ENCODE measurements at regions not wholly inside any gene's neighbourhood (a gene's known extent, or its start where the extent isn't known, plus 50 kb on each side); places are given as distances from the start of the nearest gene placed in this dataset.

DNA sequence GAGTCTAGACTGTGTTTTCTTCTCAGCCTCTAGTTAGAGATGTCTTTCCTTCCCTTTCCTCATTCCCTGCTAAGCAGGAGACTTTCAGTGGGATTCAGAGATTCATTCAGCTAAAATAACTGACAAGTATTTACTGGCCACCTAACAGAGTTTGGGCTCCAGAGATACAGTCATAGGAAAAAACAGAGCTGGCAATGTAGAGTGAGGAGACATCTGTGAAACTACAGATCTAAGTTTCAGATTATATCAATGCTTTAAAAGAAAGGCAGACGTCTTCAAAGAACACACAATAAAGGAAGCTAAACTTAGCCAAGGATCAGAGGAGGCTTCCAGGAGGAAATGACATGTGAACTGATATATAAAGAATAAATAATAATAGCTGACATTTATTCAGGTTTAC is 355.6 kb upstream of the DDI1 start:
- dilution Hi-C loops (cut with MboI; ENCODE audit: extremely low pct_ligation_motif_present, low sequenced_read_pairs) (no loop called here), intact Hi-C loops (cut with micrococcal nuclease) (loop anchor here (5.0 kb wide), 1 partner anchor 571 kb away; no protein-coding TSS in a partner anchor)
- Histone ChIP-seq H4K20me1 (replicated peaks; ENCODE audit: control insufficient read depth, extremely low read depth, insufficient read depth, low read length) (no peaks in the 10 kb centered on the region), H3K27ac (ENCODE audit: insufficient read depth, low read depth, low read length) (peak overlapping the region; percentile 4), H3K9me1 (replicated peaks; ENCODE audit: control insufficient read depth, extremely low read depth, insufficient read depth, low read length) (no peaks in the 10 kb centered on the region), H3K27me3 (ENCODE audit: control insufficient read depth in 2 of 2, insufficient read depth in 2 of 2, low read length in 2 of 2) (no peaks in the 10 kb centered on the region), H3K4me1 (ENCODE audit: control insufficient read depth, extremely low read depth, insufficient read depth, low read length) (peaks cover 19% of the 10 kb centered on the region), H3K4me3 (replicated peaks in 1 of 3; ENCODE audit: insufficient read depth in 1 of 3, low read depth in 1 of 3, low read length in 3 of 3) (no peak overlapping the region), H2AFZ (ENCODE audit: low read depth, low read length) (peak overlapping the region; percentile 73), H3K36me3 (ENCODE audit: control insufficient read depth in 2 of 2, extremely low read depth in 1 of 2, insufficient read depth in 2 of 2, low read length in 2 of 2) (no peaks in the 10 kb centered on the region), H3K9me3 (replicated peaks; ENCODE audit: control insufficient read depth, insufficient read depth, low read length) (no peaks in the 10 kb centered on the region), H3K4me2 (ENCODE audit: insufficient read depth, low read length) (no peak overlapping the region), H3K79me2 (ENCODE audit: control insufficient read depth, insufficient read depth, low read length) (no peaks in the 10 kb centered on the region), H3K9ac (replicated peaks; ENCODE audit: extremely low read depth, insufficient read depth, low read length) (no peak overlapping the region)
- no peak for TF ChIP-seq MYC (IDR thresholded peaks at IDR 0.05; ENCODE audit: low read depth, low read length)
- no peak for TF ChIP-seq GATA2 (IDR thresholded peaks at IDR 0.05; ENCODE audit: insufficient read depth, insufficient read length, low read depth, low read length)
- TF ChIP-seq JUN (IDR thresholded peaks at IDR 0.05; ENCODE audit: borderline replicate concordance, insufficient read depth, insufficient read length, low read depth), result no peak
- FAIRE-seq, result no peak
- ChIA-PET POLR2A (no interaction called here), CTCF (interaction anchor here (0.7 to 3.8 kb wide), 22 partner anchors 9 to 766 kb away, joined by 3 to 64 read pairs (median 4); partner anchors contain the start of gene PDGFD)
- DNase-seq (ENCODE audit: low read depth, low spot score), result peak; percentile 52
- BruUV-seq (replicated peaks), result no TSS peak

DNA sequence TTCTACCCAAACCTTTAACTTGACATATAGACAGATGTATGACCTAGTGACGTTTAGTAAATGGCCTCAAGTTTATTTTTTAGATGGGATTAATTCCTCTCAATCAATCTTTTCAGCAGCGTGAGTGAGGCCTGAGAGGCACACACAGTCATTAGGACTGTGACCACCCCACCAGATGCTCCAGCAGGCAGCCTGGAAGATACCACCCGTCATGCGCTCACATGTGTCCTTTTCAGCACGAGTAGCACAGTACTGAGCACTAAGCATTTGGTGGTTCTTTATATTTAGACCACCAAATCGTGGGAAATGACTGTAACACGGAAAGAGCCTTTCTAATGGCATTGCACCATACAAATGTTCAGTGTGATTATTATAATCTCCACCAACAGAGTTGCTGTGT is 354.6 kb upstream of the DDI1 start:
- peak overlapping the region; percentile 9 for H2AFZ ChIP-seq (ENCODE audit: low read depth, low read length)
- POLR2A ChIA-PET, result no interaction called here
- no peaks in the 10 kb centered on the region for H3K79me2 ChIP-seq (ENCODE audit: control insufficient read depth, insufficient read depth, low read length)
- no peaks in the 10 kb centered on the region for H4K20me1 ChIP-seq (replicated peaks; ENCODE audit: control insufficient read depth, extremely low read depth, insufficient read depth, low read length)
- CTCF ChIA-PET, result interaction anchor here (0.8 to 3.8 kb wide), 66 partner anchors 8 to 1236 kb away, joined by 3 to 64 read pairs (median 5); partner anchors contain the start of gene PDGFD
- no peaks in the 10 kb centered on the region for H3K9me3 ChIP-seq (replicated peaks; ENCODE audit: control insufficient read depth, insufficient read depth, low read length)
- DNase-seq (ENCODE audit: low read depth, low spot score) (no peak), FAIRE-seq (no peak)
- no peak overlapping the region for H3K9ac ChIP-seq (replicated peaks; ENCODE audit: extremely low read depth, insufficient read depth, low read length)
- intact Hi-C loops (cut with micrococcal nuclease), result loop anchor here (1.0 to 5.0 kb wide), 13 partner anchors 49 to 927 kb away; partner anchors contain the start of gene PDGFD
- H3K4me2 ChIP-seq (ENCODE audit: insufficient read depth, low read length), result no peak overlapping the region
- no peaks in the 10 kb centered on the region for H3K9me1 ChIP-seq (replicated peaks; ENCODE audit: control insufficient read depth, extremely low read depth, insufficient read depth, low read length)
- H3K4me1 ChIP-seq (ENCODE audit: control insufficient read depth, extremely low read depth, insufficient read depth, low read length), result peaks cover 19% of the 10 kb centered on the region
- H3K27ac ChIP-seq (ENCODE audit: insufficient read depth, low read depth, low read length), result no peak overlapping the region
- H3K27me3 ChIP-seq (ENCODE audit: control insufficient read depth in 2 of 2, insufficient read depth in 2 of 2, low read length in 2 of 2), result no peaks in the 10 kb centered on the region
- BruUV-seq (replicated peaks), result no TSS peak
- TF ChIP-seq, protein P1, sequence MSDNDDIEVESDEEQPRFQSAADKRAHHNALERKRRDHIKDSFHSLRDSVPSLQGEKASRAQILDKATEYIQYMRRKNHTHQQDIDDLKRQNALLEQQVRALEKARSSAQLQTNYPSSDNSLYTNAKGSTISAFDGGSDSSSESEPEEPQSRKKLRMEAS (IDR thresholded peaks at IDR 0.05; ENCODE audit: insufficient read depth, insufficient read length), result no peak
- TF ChIP-seq JUN (IDR thresholded peaks at IDR 0.05; ENCODE audit: borderline replicate concordance, insufficient read depth, insufficient read length, low read depth) (no peak), MYC (IDR thresholded peaks at IDR 0.05; ENCODE audit: low read depth, low read length) (no peak), POLR2AphosphoS5 (IDR thresholded peaks at IDR 0.05; ENCODE audit: insufficient read depth, low read depth, low read length) (no peak), EZH2 (IDR thresholded peaks at IDR 0.05; ENCODE audit: borderline replicate concordance, low read depth, low read length, severe bottlenecking) (no peak), POLR2A (IDR thresholded peaks at IDR 0.05; ENCODE audit: low read depth, low read length) (no peak)
- no peaks in the 10 kb centered on the region for H3K36me3 ChIP-seq (ENCODE audit: control insufficient read depth in 2 of 2, extremely low read depth in 1 of 2, insufficient read depth in 2 of 2, low read length in 2 of 2)
- H3K4me3 ChIP-seq (replicated peaks in 1 of 3; ENCODE audit: insufficient read depth in 1 of 3, low read depth in 1 of 3, low read length in 3 of 3), result no peak overlapping the region
- dilution Hi-C loops (cut with MboI; ENCODE audit: extremely low pct_ligation_motif_present, low sequenced_read_pairs), result no loop called here
